Sigmoid colon (tissue), 6 donors: ENCODE measurements at regions not wholly inside any gene's neighbourhood (a gene's known extent, or its start where the extent isn't known, plus 50 kb on each side); places are given as distances from the start of the nearest gene placed in this dataset.

ENCODE experiments used
- DNase-seq: peaks from one replicate; pipeline ENCODE4 v3.0.0-alpha.2; 2019
- H3K27ac ChIP-seq, 4 donors: fragments of 200-600 bp; sonication (generic); one replicate each; pipeline ENCODE4 v1.5.1; 2016 to 2019; ENCODE audit warnings: mild to moderate bottlenecking in 1 of 4
- H3K27me3 ChIP-seq, 3 donors: fragments of 200-600 bp; sonication (generic); one replicate each; pipeline ENCODE4 v1.5.1; 2019; ENCODE audit warnings: mild to moderate bottlenecking in 1 of 3
- H3K36me3 ChIP-seq, 4 donors: fragments of 200-600 bp; sonication (generic); one replicate each; pipeline ENCODE4 v1.5.1; 2016 to 2019
- H3K4me1 ChIP-seq, 4 donors: fragments of 200-600 bp; sonication (generic); one replicate each; pipeline ENCODE4 v1.5.1; 2017 to 2019
- H3K4me3 ChIP-seq, 4 donors: fragments of 200-600 bp; sonication (generic); one replicate each; pipeline ENCODE4 v1.5.1; 2017 to 2019; ENCODE audit warnings: mild to moderate bottlenecking in 2 of 4, moderate library complexity in 1 of 4
- H3K9me3 ChIP-seq, 4 donors: fragments of 200-600 bp in 3 of 4; sonication (generic) in 3 of 4; one replicate each; pipeline versions ENCODE4 v1.5.1 to v1.6.1; 2013 to 2019
- EP300 ChIP-seq, 4 donors: sonication (generic); formaldehyde crosslinking; IDR thresholded peaks; one replicate each; pipeline ENCODE4 v1.6.1; 2017; ENCODE audit warnings: antibody characterized with exemption in 4 of 4
- POLR2A ChIP-seq, 2 donors: fragments of 450-650 bp; IDR thresholded peaks; one replicate each; pipeline ENCODE4 v1.6.1; 2016; ENCODE audit warnings: antibody characterized with exemption in 2 of 2, mild to moderate bottlenecking in 2 of 2, moderate library complexity in 2 of 2
- POLR2AphosphoS5 ChIP-seq, 4 donors: sonication (generic); formaldehyde crosslinking; IDR thresholded peaks; one replicate each; pipeline ENCODE4 v1.6.1; 2017; ENCODE audit warnings: antibody characterized with exemption in 4 of 4
- WGBS, 2 donors: extraction: QIAGEN DNeasy Blood & Tissue Kit; methylation state at CpG; one replicate each; pipeline ENCODE4 v1.1.7; 2013; 5-methylcytosine and 5-hydroxymethylcytosine counted together
- intact Hi-C: fragments of 100-400 bp; cut with DNase I; formaldehyde crosslinking; loops from one replicate; pipeline ENCODE4 v1.15.1; 2023
- TF ChIP-seq, protein P1 (sequence below), 4 experiments: fragments of 450-650 bp in 3 of 4; fragments of 200-600 bp in 1 of 4; IDR thresholded peaks; one replicate each; pipeline ENCODE4 v1.5.1; 2016 to 2019; ENCODE audit warnings: antibody characterized with exemption in 4 of 4, mild to moderate bottlenecking in 3 of 4, moderate library complexity in 2 of 4
- donor health status: healthy with polysubstance abuse.
- donor health status: healthy.

DNA sequence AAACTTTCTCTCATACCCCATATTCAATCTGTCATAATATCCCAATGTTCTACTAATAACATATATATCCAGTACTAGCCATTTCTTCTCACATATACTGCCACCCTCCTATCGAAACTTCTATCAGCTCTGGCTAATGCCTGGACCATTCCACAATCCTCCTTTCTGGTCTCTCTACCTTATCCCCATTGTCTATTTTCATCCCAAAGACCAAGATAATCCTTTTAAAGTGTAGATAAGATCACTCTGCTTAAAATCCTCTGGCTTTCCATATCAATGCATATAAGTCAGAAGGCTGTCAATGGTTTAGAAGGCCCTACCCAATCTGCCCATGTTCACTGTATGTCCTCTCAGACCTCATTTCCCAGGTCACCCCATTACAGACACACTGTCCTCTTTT, 229.6 kb downstream of the ZEB2 start:
- H3K36me3 ChIP-seq = no peaks in the 10 kb centered on the region
- H3K27me3 ChIP-seq = no peaks in the 10 kb centered on the region
- H3K27ac ChIP-seq = no peak overlapping the region
- H3K9me3 ChIP-seq = peaks cover 0 to 2% (median 0%) of the 10 kb centered on the region in 4 donors
- H3K4me3 ChIP-seq = no peak overlapping the region
- no peak for TF ChIP-seq POLR2A (IDR thresholded peaks at IDR 0.05)
- TF ChIP-seq EP300 (IDR thresholded peaks at IDR 0.05) = no peak
- TF ChIP-seq, protein P1, sequence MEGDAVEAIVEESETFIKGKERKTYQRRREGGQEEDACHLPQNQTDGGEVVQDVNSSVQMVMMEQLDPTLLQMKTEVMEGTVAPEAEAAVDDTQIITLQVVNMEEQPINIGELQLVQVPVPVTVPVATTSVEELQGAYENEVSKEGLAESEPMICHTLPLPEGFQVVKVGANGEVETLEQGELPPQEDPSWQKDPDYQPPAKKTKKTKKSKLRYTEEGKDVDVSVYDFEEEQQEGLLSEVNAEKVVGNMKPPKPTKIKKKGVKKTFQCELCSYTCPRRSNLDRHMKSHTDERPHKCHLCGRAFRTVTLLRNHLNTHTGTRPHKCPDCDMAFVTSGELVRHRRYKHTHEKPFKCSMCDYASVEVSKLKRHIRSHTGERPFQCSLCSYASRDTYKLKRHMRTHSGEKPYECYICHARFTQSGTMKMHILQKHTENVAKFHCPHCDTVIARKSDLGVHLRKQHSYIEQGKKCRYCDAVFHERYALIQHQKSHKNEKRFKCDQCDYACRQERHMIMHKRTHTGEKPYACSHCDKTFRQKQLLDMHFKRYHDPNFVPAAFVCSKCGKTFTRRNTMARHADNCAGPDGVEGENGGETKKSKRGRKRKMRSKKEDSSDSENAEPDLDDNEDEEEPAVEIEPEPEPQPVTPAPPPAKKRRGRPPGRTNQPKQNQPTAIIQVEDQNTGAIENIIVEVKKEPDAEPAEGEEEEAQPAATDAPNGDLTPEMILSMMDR (IDR thresholded peaks at IDR 0.05) = no peak
- no peak for TF ChIP-seq POLR2AphosphoS5 (IDR thresholded peaks at IDR 0.05)
- H3K4me1 ChIP-seq = no peaks in the 10 kb centered on the region
- intact Hi-C loops = no loop called here
- 93 to 96% methylated on average over 1 of the region's 1 CpG for WGBS, 2 donors
- no peak for DNase-seq

DNA sequence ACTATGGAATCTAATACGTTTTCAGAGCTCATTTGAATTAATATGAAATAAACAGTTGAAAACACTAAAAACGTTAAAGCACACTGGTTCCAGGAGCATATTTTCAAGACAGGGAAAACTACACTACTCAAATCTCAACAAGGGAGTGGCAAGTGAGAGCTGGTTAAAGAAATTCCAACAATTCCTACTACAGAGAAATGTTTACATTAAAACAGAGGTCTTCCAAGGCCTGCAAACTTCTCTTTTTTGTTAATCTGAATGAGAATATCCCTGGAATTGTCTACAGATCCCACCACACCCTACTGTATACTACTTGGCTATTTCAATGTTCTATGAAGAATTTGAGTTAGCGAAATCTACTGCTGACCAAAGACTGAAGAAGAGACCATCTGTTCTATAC, 231.5 kb downstream of the ZEB2 start:
- H3K4me3 ChIP-seq = no peak overlapping the region
- no peak overlapping the region for H3K27ac ChIP-seq
- intact Hi-C loops = no loop called here
- no peaks in the 10 kb centered on the region for H3K36me3 ChIP-seq
- DNase-seq = no peak
- no peaks in the 10 kb centered on the region for H3K4me1 ChIP-seq
- no peak for TF ChIP-seq POLR2AphosphoS5 (IDR thresholded peaks at IDR 0.05)
- TF ChIP-seq POLR2A (IDR thresholded peaks at IDR 0.05) = no peak
- no peak for TF ChIP-seq EP300 (IDR thresholded peaks at IDR 0.05)
- TF ChIP-seq, protein P1 (IDR thresholded peaks at IDR 0.05) = no peak
- WGBS, 2 donors = 76 to 86% methylated on average over 3 of the region's 3 CpGs
- H3K27me3 ChIP-seq = no peaks in the 10 kb centered on the region
- H3K9me3 ChIP-seq = peaks cover 0 to 2% (median 0%) of the 10 kb centered on the region in 4 donors

DNA sequence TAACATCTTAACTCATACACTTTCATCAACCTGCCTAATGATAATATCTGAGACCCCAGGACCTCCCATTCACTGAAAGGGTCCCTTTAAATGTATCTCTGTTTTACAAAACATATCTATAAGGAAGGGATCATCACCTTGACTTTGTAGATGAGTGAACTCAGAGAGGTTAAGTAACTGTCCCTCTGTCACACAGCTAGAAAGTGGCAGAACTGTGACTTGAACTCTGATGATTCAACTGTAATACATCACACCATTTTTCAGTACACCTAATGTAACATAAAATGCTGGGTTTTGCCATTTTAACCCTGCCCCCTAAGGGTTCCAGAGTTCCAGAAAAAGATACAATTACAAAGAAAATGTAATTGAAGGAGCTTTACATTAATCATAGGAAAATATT, 234.6 kb downstream of the ZEB2 start:
- Histone ChIP-seq H3K27ac (no peak overlapping the region), H3K4me3 (no peak overlapping the region), H3K4me1 (no peaks in the 10 kb centered on the region), H3K9me3 (no peaks in the 10 kb centered on the region), H3K36me3 (no peaks in the 10 kb centered on the region), H3K27me3 (no peaks in the 10 kb centered on the region)
- TF ChIP-seq POLR2A (IDR thresholded peaks at IDR 0.05) = no peak
- TF ChIP-seq, protein P1 (IDR thresholded peaks at IDR 0.05) = no peak
- TF ChIP-seq EP300 (IDR thresholded peaks at IDR 0.05) = no peak
- TF ChIP-seq POLR2AphosphoS5 (IDR thresholded peaks at IDR 0.05) = no peak
- DNase-seq = no peak
- intact Hi-C loops = no loop called here

DNA sequence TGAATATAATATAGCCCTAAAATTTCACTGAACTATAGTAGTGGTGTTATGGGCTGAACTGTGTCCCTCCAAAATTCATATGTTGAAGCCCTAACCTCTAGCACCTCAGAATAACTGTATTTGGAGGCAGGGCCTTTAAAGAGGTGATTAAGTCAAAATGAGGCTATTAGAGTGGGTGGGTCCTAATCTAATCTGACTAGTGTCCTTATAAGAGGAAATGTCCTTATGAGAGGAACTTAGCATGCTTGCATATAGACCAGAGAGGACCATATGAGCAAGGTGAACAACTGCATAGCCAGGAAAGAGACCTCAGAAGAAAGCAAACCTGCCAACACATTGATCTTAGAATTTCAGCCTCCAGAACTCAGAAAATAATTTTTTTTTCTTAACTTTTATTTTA, 238.4 kb downstream of the ZEB2 start:
- TF ChIP-seq, protein P1 (IDR thresholded peaks at IDR 0.05) = no peak
- no peak for TF ChIP-seq EP300 (IDR thresholded peaks at IDR 0.05)
- TF ChIP-seq POLR2A (IDR thresholded peaks at IDR 0.05) = no peak
- TF ChIP-seq POLR2AphosphoS5 (IDR thresholded peaks at IDR 0.05) = no peak
- no peaks in the 10 kb centered on the region for H3K9me3 ChIP-seq
- H3K27me3 ChIP-seq = no peaks in the 10 kb centered on the region
- H3K36me3 ChIP-seq = no peaks in the 10 kb centered on the region
- no peak overlapping the region for H3K4me3 ChIP-seq
- H3K4me1 ChIP-seq = no peaks in the 10 kb centered on the region
- intact Hi-C loops = no loop called here
- DNase-seq = no peak
- no peak overlapping the region for H3K27ac ChIP-seq

DNA sequence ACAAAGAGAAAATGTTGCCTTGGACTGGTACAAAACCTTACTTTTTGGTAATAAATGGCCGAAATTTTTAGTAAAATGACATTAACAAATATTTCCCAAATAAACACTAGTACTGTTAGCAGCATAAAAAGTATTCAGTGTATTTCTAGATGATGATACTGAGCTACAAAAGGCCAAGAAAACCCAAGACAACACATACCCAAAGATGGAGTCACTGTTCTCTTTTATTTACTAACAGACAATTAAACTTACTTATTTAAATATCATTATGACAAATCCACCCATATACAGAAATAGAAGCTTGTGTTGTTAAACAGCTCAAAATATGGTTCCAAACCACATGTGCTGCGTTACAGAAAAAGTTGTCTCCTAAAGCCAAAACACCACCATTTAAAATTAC, 239.9 kb downstream of the ZEB2 start:
- no peaks in the 10 kb centered on the region for H3K9me3 ChIP-seq
- no peaks in the 10 kb centered on the region for H3K4me1 ChIP-seq
- H3K27ac ChIP-seq = no peak overlapping the region
- no peaks in the 10 kb centered on the region for H3K36me3 ChIP-seq
- DNase-seq = no peak
- no peaks in the 10 kb centered on the region for H3K27me3 ChIP-seq
- 84 to 89% methylated on average over 2 of the region's 2 CpGs for WGBS, 2 donors
- no peak overlapping the region for H3K4me3 ChIP-seq
- TF ChIP-seq EP300 (IDR thresholded peaks at IDR 0.05) = no peak
- TF ChIP-seq POLR2AphosphoS5 (IDR thresholded peaks at IDR 0.05) = no peak
- no peak for TF ChIP-seq POLR2A (IDR thresholded peaks at IDR 0.05)
- TF ChIP-seq, protein P1 (IDR thresholded peaks at IDR 0.05) = no peak
- intact Hi-C loops = no loop called here
